H1 (cell line): ENCODE measurements at regions not wholly inside any gene's neighbourhood (a gene's known extent, or its start where the extent isn't known, plus 50 kb on each side); places are given as distances from the start of the nearest gene placed in this dataset.
A peak's percentile ranks its signal among the peaks of the same experiment; 100 is the strongest.

Source experiments
- CTCF ChIA-PET: fragments of 300-600 bp; sonication (Branson Sonifier 250); formaldehyde crosslinking; loops from one replicate; lab custom pipeline; 2021; ENCODE audit not compliant: partially characterized antibody; lab: Charles Lee
- POLR2A ChIA-PET: fragments of 300-600 bp; sonication (Branson Sonifier 250); formaldehyde crosslinking; loops from one replicate; lab custom pipeline; 2021; ENCODE audit warnings: inconsistent platforms; ENCODE audit not compliant: partially characterized antibody; lab: Charles Lee
- DNase-seq, 2 experiments: peaks; one replicate each; pipeline versions ENCODE4 v3.0.0 to v3.0.0-alpha.2; 2010 to 2022; ENCODE audit warnings: low spot score in 2 of 2, low read depth in 1 of 2, mixed read lengths in 1 of 2
- FAIRE-seq: peaks from 2 replicates; lab custom pipeline; 2011; peaks lifted over from hg19 to GRCh38; lab: Jason Lieb, UNC
- H2AFZ ChIP-seq: 2 replicates; pipeline ENCODE4 v1.8.1; 2012; ENCODE audit warnings: low read length, inconsistent platforms
- H2AK5ac ChIP-seq: 2 replicates; pipeline ENCODE4 v1.6.1; 2013; ENCODE audit warnings: low read depth, low read length
- H2BK120ac ChIP-seq: replicated peaks from 2 replicates; pipeline ENCODE3; 2013; ENCODE audit warnings: low read depth, low read length, inconsistent platforms
- H2BK12ac ChIP-seq: 2 replicates; pipeline ENCODE4 v1.6.1; 2013; ENCODE audit warnings: low read depth, low read length
- H2BK15ac ChIP-seq: 2 replicates; pipeline ENCODE4 v1.6.1; 2013; ENCODE audit warnings: low read length
- H2BK20ac ChIP-seq: 2 replicates; pipeline ENCODE4 v1.6.1; 2013; ENCODE audit warnings: low read length
- H2BK5ac ChIP-seq: 2 replicates; pipeline ENCODE4 v1.6.1; 2013; ENCODE audit warnings: low read depth, low read length
- H3K14ac ChIP-seq: 2 replicates; pipeline ENCODE4 v1.6.1; 2013; ENCODE audit warnings: inconsistent platforms; ENCODE audit not compliant: insufficient read length
- H3K18ac ChIP-seq: 2 replicates; pipeline ENCODE4 v1.6.1; 2013; ENCODE audit warnings: low read length; ENCODE audit errors: extremely low read depth
- H3K23ac ChIP-seq: 2 replicates; pipeline ENCODE4 v1.6.1; 2013; ENCODE audit warnings: inconsistent platforms; ENCODE audit not compliant: insufficient read length
- H3K23me2 ChIP-seq: 2 replicates; pipeline ENCODE4 v1.6.1; 2013; ENCODE audit warnings: low read depth, low read length
- H3K27ac ChIP-seq: 2 replicates; pipeline ENCODE4 v1.6.1; 2011; ENCODE audit warnings: low read depth, low read length, inconsistent platforms
- H3K27me3 ChIP-seq, 4 experiments: replicated peaks in 1 of 4; 1 replicate in 1 of 4; 2 replicates in 3 of 4; pipeline versions ENCODE4 v1.6.1 to v1.8.1; 2011 to 2013; ENCODE audit warnings: low read length in 3 of 4, mild to moderate bottlenecking in 3 of 4, inconsistent platforms in 2 of 4, mixed read lengths in 2 of 4, moderate library complexity in 1 of 4; ENCODE audit not compliant: control insufficient read depth in 3 of 4, insufficient read depth in 3 of 4; ENCODE audit errors: extremely low read depth in 1 of 4
- H3K36me3 ChIP-seq, 4 experiments: 2 replicates each; pipeline versions ENCODE4 v1.6.1 to v1.8.1; 2011 to 2013; ENCODE audit warnings: mild to moderate bottlenecking in 4 of 4, low read length in 3 of 4, moderate library complexity in 2 of 4, control low read depth in 1 of 4, inconsistent platforms in 1 of 4; ENCODE audit not compliant: insufficient read depth in 4 of 4, control insufficient read depth in 2 of 4
- H3K4ac ChIP-seq: replicated peaks from 2 replicates; pipeline ENCODE3; 2013; ENCODE audit warnings: low read length, low read depth, mixed read lengths, inconsistent platforms; ENCODE audit not compliant: insufficient read length
- H3K4me1 ChIP-seq, 4 experiments: replicated peaks in 1 of 4; 1 replicate in 1 of 4; 2 replicates in 3 of 4; pipeline versions ENCODE4 v1.6.1 to v1.8.1; 2011 to 2013; ENCODE audit warnings: low read length in 3 of 4, inconsistent platforms in 2 of 4, mixed read lengths in 1 of 4; ENCODE audit not compliant: insufficient read depth in 4 of 4, control insufficient read depth in 3 of 4
- H3K4me2 ChIP-seq, 2 experiments: 2 replicates each; pipeline versions ENCODE4 v1.6.1 to v1.8.1; 2011 to 2013; ENCODE audit warnings: low read depth in 2 of 2, low read length in 2 of 2, control low read depth in 1 of 2, inconsistent platforms in 1 of 2, mild to moderate bottlenecking in 1 of 2; ENCODE audit not compliant: insufficient read depth in 1 of 2
- H3K4me3 ChIP-seq, 4 experiments: fragments of 200-600, 300-600 bp in 1 of 4; sonication (generic), shearing (Covaris generic), sonication (Bioruptor Twin) in 1 of 4; 2 replicates each; pipeline versions ENCODE4 v1.5.1 to v1.8.1; 2011 to 2016; ENCODE audit warnings: low read length in 4 of 4, low read depth in 3 of 4, control low read depth in 2 of 4, inconsistent platforms in 2 of 4, mild to moderate bottlenecking in 2 of 4, mixed read lengths in 1 of 4, moderate library complexity in 1 of 4; ENCODE audit not compliant: insufficient read depth in 2 of 4; ENCODE audit errors: extremely low read depth in 1 of 4
- H3K56ac ChIP-seq: replicated peaks from 2 replicates; pipeline ENCODE3; 2013; ENCODE audit warnings: low read depth, mild to moderate bottlenecking, mixed read lengths, low read length, inconsistent platforms; ENCODE audit not compliant: insufficient read length
- H3K79me1 ChIP-seq: 2 replicates; pipeline ENCODE4 v1.6.1; 2013; ENCODE audit warnings: low read depth, low read length, control low read depth
- H3K79me2 ChIP-seq, 2 experiments: 2 replicates each; pipeline versions ENCODE4 v1.6.1 to v1.8.1; 2012 to 2013; ENCODE audit warnings: low read length in 2 of 2, mild to moderate bottlenecking in 2 of 2, inconsistent platforms in 1 of 2; ENCODE audit not compliant: insufficient read depth in 2 of 2, control insufficient read depth in 1 of 2
- H3K9ac ChIP-seq, 4 experiments: replicated peaks in 1 of 4; 1 replicate in 1 of 4; 2 replicates in 3 of 4; pipeline versions ENCODE4 v1.6.1 to v1.8.1; 2011 to 2013; ENCODE audit warnings: low read depth in 3 of 4, low read length in 3 of 4, control low read depth in 2 of 4, mild to moderate bottlenecking in 2 of 4, moderate library complexity in 2 of 4, inconsistent platforms in 1 of 4; ENCODE audit errors: extremely low read depth in 1 of 4
- H3K9me3 ChIP-seq, 2 experiments: 2 replicates each; pipeline versions ENCODE4 v1.6.1 to v1.8.1; 2012 to 2013; ENCODE audit warnings: mild to moderate bottlenecking in 2 of 2, moderate library complexity in 2 of 2, control low read depth in 1 of 2, inconsistent platforms in 1 of 2, low read depth in 1 of 2, low read length in 1 of 2, mixed read lengths in 1 of 2; ENCODE audit not compliant: insufficient read depth in 2 of 2
- H4K20me1 ChIP-seq, 2 experiments: replicated peaks in 1 of 2; 2 replicates each; pipeline versions ENCODE3 to v1.8.1; 2011 to 2013; ENCODE audit warnings: inconsistent platforms in 2 of 2, low read length in 2 of 2, mild to moderate bottlenecking in 1 of 2; ENCODE audit not compliant: insufficient read depth in 2 of 2, control insufficient read depth in 1 of 2
- H4K5ac ChIP-seq: 2 replicates; pipeline ENCODE4 v1.6.1; 2013; ENCODE audit warnings: low read length, low read depth, mixed read lengths, inconsistent platforms; ENCODE audit not compliant: insufficient read length
- H4K8ac ChIP-seq: 2 replicates; pipeline ENCODE4 v1.8.0; 2013; ENCODE audit warnings: mild to moderate bottlenecking, moderate library complexity, low read length, inconsistent platforms; ENCODE audit not compliant: insufficient read depth; ENCODE audit errors: extremely low read depth
- H4K91ac ChIP-seq: replicated peaks from 2 replicates; pipeline ENCODE3; 2013; ENCODE audit warnings: low read length, mixed read lengths, inconsistent platforms; ENCODE audit not compliant: insufficient read length
- CHD1 ChIP-seq: IDR thresholded peaks from 2 replicates; pipeline ENCODE4 v1.6.1; 2012; ENCODE audit warnings: low read depth, low read length, improper control_type of control experiment
- JUN ChIP-seq: IDR thresholded peaks from 2 replicates; pipeline ENCODE4 v1.6.1; 2011; ENCODE audit warnings: low read depth, mild to moderate bottlenecking, improper control_type of control experiment, low read length
- NRF1 ChIP-seq: IDR thresholded peaks from 2 replicates; pipeline ENCODE4 v1.6.1; 2011; ENCODE audit warnings: mild to moderate bottlenecking, low read depth, low read length, improper control_type of control experiment
- RAD21 ChIP-seq, 2 experiments: IDR thresholded peaks in 1 of 2; conservative IDR thresholded peaks in 1 of 2; 2 replicates each; pipeline ENCODE4 v1.6.1; 2011; ENCODE audit warnings: low read depth in 2 of 2, low read length in 2 of 2, improper control_type of control experiment in 1 of 2, inconsistent platforms in 1 of 2, mild to moderate bottlenecking in 1 of 2, moderate library complexity in 1 of 2
- TF ChIP-seq, protein P1 (sequence below): IDR thresholded peaks from 2 replicates; pipeline ENCODE4 v1.6.1; 2011; ENCODE audit warnings: low read depth, mild to moderate bottlenecking, low read length; ENCODE audit not compliant: insufficient read depth
- TF ChIP-seq, protein P2 (sequence below), 3 experiments: IDR thresholded peaks; 1 replicate in 2 of 3; 2 replicates in 1 of 3; pipeline versions ENCODE4 v1.5.1 to v1.6.1; 2011; ENCODE audit warnings: low read length in 3 of 3, mild to moderate bottlenecking in 3 of 3, inconsistent platforms in 2 of 3, low read depth in 1 of 3, moderate library complexity in 1 of 3; ENCODE audit not compliant: insufficient read depth in 1 of 3; ENCODE audit errors: control extremely low read depth in 1 of 3

DNA sequence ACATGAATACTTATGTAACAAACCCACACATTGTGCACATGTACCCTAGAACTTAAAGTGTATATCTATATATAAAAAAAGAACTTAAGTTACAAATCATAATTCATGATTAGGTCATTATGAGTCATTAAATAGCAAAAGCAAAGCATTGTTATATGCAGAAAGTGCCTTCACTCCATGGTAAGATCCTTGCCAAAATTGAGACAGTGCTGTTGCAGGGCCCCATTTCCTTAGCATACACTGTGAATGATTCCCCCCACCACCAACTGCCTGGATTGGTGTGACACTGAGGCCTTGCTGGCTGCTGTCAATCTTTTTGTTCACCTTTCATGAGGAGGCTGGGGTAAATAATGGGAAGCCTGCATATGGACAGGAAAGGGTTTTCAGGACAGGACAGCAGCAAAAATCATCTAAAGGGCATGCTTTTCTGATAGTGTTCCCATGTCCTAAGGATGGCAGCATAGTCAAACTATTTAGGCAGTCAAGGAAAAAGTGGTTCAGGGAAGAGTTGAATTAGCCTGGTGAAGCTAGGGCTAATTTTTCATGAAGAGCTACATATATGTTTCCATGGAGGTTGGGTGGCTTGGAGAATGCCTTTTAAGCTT, 188.2 kb upstream of the ASCC3 start:
- TF ChIP-seq, protein P1, sequence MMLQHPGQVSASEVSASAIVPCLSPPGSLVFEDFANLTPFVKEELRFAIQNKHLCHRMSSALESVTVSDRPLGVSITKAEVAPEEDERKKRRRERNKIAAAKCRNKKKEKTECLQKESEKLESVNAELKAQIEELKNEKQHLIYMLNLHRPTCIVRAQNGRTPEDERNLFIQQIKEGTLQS: no peak
- TF ChIP-seq RAD21 (IDR thresholded peaks at IDR 0.05 in 1 of 2, conservative IDR thresholded peaks at IDR 0.05 in 1 of 2; ENCODE audit: low read depth in 2 of 2, low read length in 2 of 2): peak; percentile 33 to 41; a peak in 3 of 4 replicates
- no peak for TF ChIP-seq JUN
- no peak for TF ChIP-seq NRF1
- TF ChIP-seq, protein P2, sequence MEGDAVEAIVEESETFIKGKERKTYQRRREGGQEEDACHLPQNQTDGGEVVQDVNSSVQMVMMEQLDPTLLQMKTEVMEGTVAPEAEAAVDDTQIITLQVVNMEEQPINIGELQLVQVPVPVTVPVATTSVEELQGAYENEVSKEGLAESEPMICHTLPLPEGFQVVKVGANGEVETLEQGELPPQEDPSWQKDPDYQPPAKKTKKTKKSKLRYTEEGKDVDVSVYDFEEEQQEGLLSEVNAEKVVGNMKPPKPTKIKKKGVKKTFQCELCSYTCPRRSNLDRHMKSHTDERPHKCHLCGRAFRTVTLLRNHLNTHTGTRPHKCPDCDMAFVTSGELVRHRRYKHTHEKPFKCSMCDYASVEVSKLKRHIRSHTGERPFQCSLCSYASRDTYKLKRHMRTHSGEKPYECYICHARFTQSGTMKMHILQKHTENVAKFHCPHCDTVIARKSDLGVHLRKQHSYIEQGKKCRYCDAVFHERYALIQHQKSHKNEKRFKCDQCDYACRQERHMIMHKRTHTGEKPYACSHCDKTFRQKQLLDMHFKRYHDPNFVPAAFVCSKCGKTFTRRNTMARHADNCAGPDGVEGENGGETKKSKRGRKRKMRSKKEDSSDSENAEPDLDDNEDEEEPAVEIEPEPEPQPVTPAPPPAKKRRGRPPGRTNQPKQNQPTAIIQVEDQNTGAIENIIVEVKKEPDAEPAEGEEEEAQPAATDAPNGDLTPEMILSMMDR (IDR thresholded peaks at IDR 0.05; ENCODE audit: control extremely low read depth in 1 of 3, insufficient read depth in 1 of 3, low read depth in 1 of 3, low read length in 3 of 3): peak in 2 of 3 experiments; percentile 2 to 9; a peak in 2 of 4 replicates
- TF ChIP-seq CHD1: no peak

More for the DNA sequence above, 188.2 kb upstream of the ASCC3 start:
- no peaks in the 10 kb centered on the region for H3K27me3 ChIP-seq
- H3K27ac ChIP-seq: no peak overlapping the region
- ChIA-PET CTCF (interaction anchor here (0.9 to 1.2 kb wide), 2 partner anchors 46 to 100 kb away, joined by 3 read pairs; no protein-coding TSS in a partner anchor), POLR2A (no interaction called here)
- H4K5ac ChIP-seq: no peak overlapping the region
- no peak overlapping the region for H2AK5ac ChIP-seq
- H3K4ac ChIP-seq: no peak overlapping the region
- peaks cover 0 to 11% of the 10 kb centered on the region in 2 experiments; a peak in 1 of 4 replicates for H3K9me3 ChIP-seq
- no peak for DNase-seq
- no peak overlapping the region for H3K56ac ChIP-seq
- H2BK15ac ChIP-seq: no peak overlapping the region
- no peaks in the 10 kb centered on the region for H3K23me2 ChIP-seq
- H2BK12ac ChIP-seq: no peak overlapping the region
- no peak for FAIRE-seq
- H3K4me2 ChIP-seq: no peak overlapping the region
- H3K4me3 ChIP-seq: no peak overlapping the region
- H4K91ac ChIP-seq: no peak overlapping the region
- H2BK120ac ChIP-seq: no peak overlapping the region
- no peak overlapping the region for H3K23ac ChIP-seq
- H3K79me2 ChIP-seq: no peaks in the 10 kb centered on the region
- H3K18ac ChIP-seq: no peak overlapping the region
- no peaks in the 10 kb centered on the region for H3K4me1 ChIP-seq
- H3K9ac ChIP-seq: no peak overlapping the region
- H3K14ac ChIP-seq: no peak overlapping the region
- no peaks in the 10 kb centered on the region for H4K20me1 ChIP-seq
- H2AFZ ChIP-seq: no peak overlapping the region
- H4K8ac ChIP-seq: no peak overlapping the region
- no peak overlapping the region for H2BK5ac ChIP-seq
- H2BK20ac ChIP-seq: no peak overlapping the region
- no peaks in the 10 kb centered on the region; a peak in 1 of 8 replicates for H3K36me3 ChIP-seq
- H3K79me1 ChIP-seq: no peaks in the 10 kb centered on the region
